Activated T-cell treated with anti-CD3 and anti-CD28 coated beads, Interleukin-2, amount 50 U/mL, for 4 hours (primary cell): ENCODE measurements at regions not wholly inside any gene's neighbourhood (a gene's known extent, or its start where the extent isn't known, plus 50 kb on each side); places are given as distances from the start of the nearest gene placed in this dataset.

Experiments
- ATAC-seq, 2 donors: fragments of 200-7000 bp; cut with Tn5 transposase; one replicate each; pipeline ENCODE4 v1.10.0; 2021
- DNase-seq: peaks from one replicate; pipeline ENCODE4 v3.0.0-alpha.2; 2020
- H3K27me3 Mint-ChIP-seq: one replicate; pipeline ENCODE4 v1.8.0; 2021; ENCODE audit warnings: low read depth, mixed read lengths
- H3K36me3 Mint-ChIP-seq: one replicate; pipeline ENCODE4 v1.8.0; 2022; ENCODE audit warnings: mixed read lengths; ENCODE audit not compliant: insufficient read depth
- H3K4me1 Mint-ChIP-seq: one replicate; pipeline ENCODE4 v1.8.0; 2021; ENCODE audit warnings: low read depth, mixed read lengths
- H3K4me3 Mint-ChIP-seq: one replicate; pipeline ENCODE4 v1.8.0; 2021; ENCODE audit warnings: mild to moderate bottlenecking, moderate library complexity, mixed read lengths
- H3K9me3 Mint-ChIP-seq: one replicate; pipeline ENCODE4 v1.8.0; 2021; ENCODE audit warnings: mixed read lengths

GRCh38 chr1:187129132-187129531, 300.4 kb downstream of the PLA2G4A start:
- no peak for DNase-seq
- H3K9me3 Mint-ChIP-seq: peaks cover 11% of the 10 kb centered on the region
- no peak for ATAC-seq
- no peaks in the 10 kb centered on the region for H3K27me3 Mint-ChIP-seq
- H3K4me3 Mint-ChIP-seq: no peak overlapping the region
- no peaks in the 10 kb centered on the region for H3K36me3 Mint-ChIP-seq
- H3K4me1 Mint-ChIP-seq: peaks cover 4% of the 10 kb centered on the region

DNA sequence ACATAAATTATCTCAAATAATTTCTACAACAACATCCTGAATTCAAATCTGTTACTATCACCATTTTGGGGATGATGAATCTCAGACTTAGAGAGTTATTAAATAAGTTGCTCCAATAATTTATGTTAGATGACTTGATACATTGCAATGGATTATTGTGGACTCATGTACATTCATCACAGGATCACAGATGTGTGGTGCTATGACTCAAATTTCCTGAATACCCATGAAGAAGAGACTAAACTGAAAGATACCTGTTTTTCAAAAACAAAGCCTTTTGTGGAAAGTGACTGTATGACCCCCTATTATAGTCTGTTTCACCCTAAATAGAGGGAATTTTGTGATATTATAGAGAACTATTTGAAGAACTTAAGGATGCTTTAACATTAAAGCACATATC, 315.0 kb downstream of the PLA2G4A start:
- DNase-seq: no peak
- no peak for ATAC-seq

GRCh38 chr1:187146388-187146787, 317.6 kb downstream of the PLA2G4A start:
- ATAC-seq (no peak), DNase-seq (no peak)
- Mint-ChIP-seq H3K4me3 (no peak overlapping the region), H3K36me3 (no peaks in the 10 kb centered on the region), H3K4me1 (peaks cover 4% of the 10 kb centered on the region), H3K9me3 (peaks cover 35% of the 10 kb centered on the region), H3K27me3 (no peaks in the 10 kb centered on the region)

More for the DNA sequence above, 315.0 kb downstream of the PLA2G4A start:
- H3K4me3 Mint-ChIP-seq: no peak overlapping the region
- H3K27me3 Mint-ChIP-seq: no peaks in the 10 kb centered on the region
- no peaks in the 10 kb centered on the region for H3K36me3 Mint-ChIP-seq
- H3K4me1 Mint-ChIP-seq: peaks cover 4% of the 10 kb centered on the region
- H3K9me3 Mint-ChIP-seq: peaks cover 21% of the 10 kb centered on the region

DNA sequence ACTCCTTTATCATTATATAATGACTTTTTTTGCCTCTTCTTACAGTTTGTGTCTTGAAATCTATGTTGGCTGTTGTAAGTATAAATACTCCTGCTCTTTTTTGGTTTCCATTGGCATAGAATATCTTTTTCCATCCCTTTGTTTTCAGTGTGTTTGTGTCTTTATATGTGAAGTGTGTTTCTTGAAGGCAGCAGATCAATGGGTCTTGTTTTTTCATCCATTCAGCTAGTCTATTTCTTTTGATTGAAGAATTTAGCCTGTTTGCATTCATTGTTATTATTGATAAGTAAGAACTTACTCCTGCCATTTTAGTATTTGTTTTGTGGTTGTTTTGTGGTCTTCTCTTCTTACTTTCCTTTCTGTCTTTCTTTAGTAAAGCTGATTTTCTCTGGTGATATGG, 322.8 kb downstream of the PLA2G4A start:
- no peak for DNase-seq
- no peaks in the 10 kb centered on the region for H3K27me3 Mint-ChIP-seq

GRCh38 chr1:187153047-187153446, 324.3 kb downstream of the PLA2G4A start:
- H3K27me3 Mint-ChIP-seq: no peaks in the 10 kb centered on the region

More for the DNA sequence above, 322.8 kb downstream of the PLA2G4A start:
- Mint-ChIP-seq H3K4me1 (peaks cover 4% of the 10 kb centered on the region), H3K4me3 (no peak overlapping the region), H3K9me3 (peaks cover 48% of the 10 kb centered on the region), H3K36me3 (peaks cover 1% of the 10 kb centered on the region)
- ATAC-seq: no peak

DNA sequence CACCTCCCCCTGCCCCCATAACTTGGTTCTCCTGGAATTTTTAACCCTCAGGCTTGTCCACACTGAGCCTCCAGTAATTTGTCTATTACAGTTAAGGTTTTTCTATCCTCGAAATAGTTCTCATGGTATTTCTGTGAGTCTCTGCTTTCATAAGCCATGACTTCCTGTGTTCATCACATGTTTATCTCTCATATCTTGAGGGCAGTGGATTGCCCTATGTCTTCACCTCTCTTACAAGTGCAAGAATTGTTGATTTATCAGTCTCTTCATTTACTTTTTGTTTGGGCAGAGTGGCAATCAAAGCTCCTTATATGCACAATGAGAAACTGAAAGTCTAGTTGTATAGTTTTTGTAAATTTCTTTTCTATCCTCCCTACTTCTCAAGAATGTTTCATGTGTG, 328.4 kb downstream of the PLA2G4A start:
- H3K9me3 Mint-ChIP-seq: peaks cover 10% of the 10 kb centered on the region
- ATAC-seq (no peak), DNase-seq (no peak)
- H3K4me3 Mint-ChIP-seq: no peak overlapping the region
- peaks cover 7% of the 10 kb centered on the region for H3K4me1 Mint-ChIP-seq
- H3K27me3 Mint-ChIP-seq: no peaks in the 10 kb centered on the region
- no peaks in the 10 kb centered on the region for H3K36me3 Mint-ChIP-seq

More at GRCh38 chr1:187153047-187153446, 324.3 kb downstream of the PLA2G4A start:
- peaks cover 1% of the 10 kb centered on the region for H3K36me3 Mint-ChIP-seq
- H3K4me3 Mint-ChIP-seq: no peak overlapping the region
- H3K4me1 Mint-ChIP-seq: peaks cover 9% of the 10 kb centered on the region
- H3K9me3 Mint-ChIP-seq: peaks cover 39% of the 10 kb centered on the region
- no peak for DNase-seq
- no peak for ATAC-seq

GRCh38 chr1:187157552-187157951, 328.8 kb downstream of the PLA2G4A start:
- no peak overlapping the region for H3K4me3 Mint-ChIP-seq
- DNase-seq: no peak
- peaks cover 7% of the 10 kb centered on the region for H3K4me1 Mint-ChIP-seq
- ATAC-seq: no peak
- H3K27me3 Mint-ChIP-seq: no peaks in the 10 kb centered on the region
- peaks cover 7% of the 10 kb centered on the region for H3K9me3 Mint-ChIP-seq
- H3K36me3 Mint-ChIP-seq: no peaks in the 10 kb centered on the region

DNA sequence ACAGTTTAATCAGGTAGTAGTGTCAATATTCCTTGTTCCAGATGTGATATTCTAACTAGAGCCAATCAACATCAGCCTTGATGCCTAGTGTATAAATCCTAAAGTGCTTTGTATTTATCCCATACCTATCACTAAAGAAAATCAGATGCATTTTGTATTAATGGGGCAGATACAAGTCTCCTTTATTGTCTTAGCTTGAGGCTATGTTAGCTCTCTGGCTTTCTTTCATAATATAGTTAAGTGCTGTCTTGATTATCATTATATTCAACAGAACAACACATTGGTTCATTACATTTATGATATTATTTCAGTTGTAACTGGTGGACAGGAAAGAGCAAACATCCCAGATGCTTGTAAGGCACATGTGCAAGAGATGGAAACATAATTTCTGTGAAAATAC, 338.8 kb downstream of the PLA2G4A start:
- no peak for ATAC-seq
- DNase-seq: no peak
- Mint-ChIP-seq H3K27me3 (no peaks in the 10 kb centered on the region), H3K9me3 (peaks cover 31% of the 10 kb centered on the region), H3K4me3 (no peak overlapping the region), H3K36me3 (no peaks in the 10 kb centered on the region), H3K4me1 (no peaks in the 10 kb centered on the region)

GRCh38 chr1:187168297-187168696, 339.5 kb downstream of the PLA2G4A start:
- DNase-seq: no peak

GRCh38 chr1:187185389-187185788, 356.6 kb downstream of the PLA2G4A start:
- DNase-seq (no peak), ATAC-seq (no peak)
- Mint-ChIP-seq H3K4me3 (no peak overlapping the region), H3K36me3 (no peaks in the 10 kb centered on the region), H3K27me3 (no peaks in the 10 kb centered on the region), H3K9me3 (peaks cover 33% of the 10 kb centered on the region), H3K4me1 (no peaks in the 10 kb centered on the region)

More at GRCh38 chr1:187168297-187168696, 339.5 kb downstream of the PLA2G4A start:
- no peaks in the 10 kb centered on the region for H3K36me3 Mint-ChIP-seq
- ATAC-seq: no peak
- H3K4me3 Mint-ChIP-seq: no peak overlapping the region
- no peaks in the 10 kb centered on the region for H3K4me1 Mint-ChIP-seq
- H3K9me3 Mint-ChIP-seq: peaks cover 31% of the 10 kb centered on the region
- H3K27me3 Mint-ChIP-seq: no peaks in the 10 kb centered on the region

DNA sequence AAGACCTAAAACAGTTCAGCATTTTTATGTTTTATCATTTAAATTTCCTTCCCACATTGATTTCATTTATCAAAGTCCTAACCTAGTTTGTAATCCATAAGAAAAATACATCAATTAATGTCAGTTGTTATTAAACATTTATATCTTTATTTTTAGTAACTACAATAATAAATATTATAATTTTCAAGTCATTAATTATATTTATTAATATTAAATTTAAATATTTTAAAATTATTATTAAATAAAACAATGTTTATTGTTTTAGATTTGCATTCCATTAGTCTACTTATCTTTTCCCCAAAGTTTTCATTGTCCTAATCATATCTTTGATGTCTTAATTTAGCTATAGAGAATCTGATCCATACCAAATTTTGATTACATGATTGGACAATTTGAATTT, 368.9 kb downstream of the PLA2G4A start:
- Mint-ChIP-seq H3K4me3 (no peak overlapping the region), H3K4me1 (no peaks in the 10 kb centered on the region), H3K36me3 (no peaks in the 10 kb centered on the region), H3K9me3 (no peaks in the 10 kb centered on the region), H3K27me3 (no peaks in the 10 kb centered on the region)
- ATAC-seq (no peak), DNase-seq (no peak)

DNA sequence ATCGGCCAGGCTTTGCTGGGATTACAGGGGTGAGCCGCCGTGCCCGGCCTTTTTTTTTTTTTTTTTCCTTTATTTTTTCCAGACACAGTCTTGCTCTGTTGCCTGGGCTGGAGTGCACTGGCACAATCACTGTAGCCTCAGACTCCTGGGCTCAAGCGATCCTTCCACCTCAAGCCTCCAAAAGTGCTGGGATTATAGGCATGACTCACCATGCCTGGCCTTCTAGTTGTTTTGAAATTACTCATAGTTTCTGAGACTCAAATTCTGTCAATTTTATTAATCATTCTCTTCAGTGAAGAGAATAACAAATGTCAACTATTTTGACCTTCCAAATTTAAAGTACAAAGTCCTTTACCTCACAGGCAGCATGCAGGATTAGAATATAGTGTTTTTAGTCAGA, 374.5 kb downstream of the PLA2G4A start:
- peaks cover 16% of the 10 kb centered on the region for H3K9me3 Mint-ChIP-seq
- H3K27me3 Mint-ChIP-seq: no peaks in the 10 kb centered on the region

DNA sequence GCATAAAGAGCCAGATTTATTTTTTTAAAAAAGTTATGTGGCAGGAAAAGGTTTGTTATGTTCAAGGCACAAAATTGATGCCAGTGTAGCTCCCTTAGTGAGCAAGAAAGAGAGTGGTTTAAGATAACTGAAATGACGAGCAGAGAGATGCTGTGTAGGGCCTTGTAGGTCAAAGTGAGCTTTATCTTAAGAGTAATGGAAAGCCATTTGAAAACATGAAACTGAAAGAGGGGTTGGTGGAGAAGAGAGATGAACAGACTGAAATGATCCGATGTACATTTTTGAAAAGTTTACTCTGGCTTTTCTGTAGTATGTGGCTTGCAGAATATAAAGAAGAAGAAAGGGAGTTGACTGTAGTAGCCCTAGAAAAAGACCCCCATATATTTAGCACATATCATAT, 383.6 kb downstream of the PLA2G4A start:
- H3K4me3 Mint-ChIP-seq: no peak overlapping the region
- no peaks in the 10 kb centered on the region for H3K36me3 Mint-ChIP-seq
- DNase-seq: no peak

More for the DNA sequence above, 374.5 kb downstream of the PLA2G4A start:
- H3K4me3 Mint-ChIP-seq: no peak overlapping the region
- ATAC-seq: no peak
- H3K36me3 Mint-ChIP-seq: no peaks in the 10 kb centered on the region
- DNase-seq: no peak
- H3K4me1 Mint-ChIP-seq: no peaks in the 10 kb centered on the region

DNA sequence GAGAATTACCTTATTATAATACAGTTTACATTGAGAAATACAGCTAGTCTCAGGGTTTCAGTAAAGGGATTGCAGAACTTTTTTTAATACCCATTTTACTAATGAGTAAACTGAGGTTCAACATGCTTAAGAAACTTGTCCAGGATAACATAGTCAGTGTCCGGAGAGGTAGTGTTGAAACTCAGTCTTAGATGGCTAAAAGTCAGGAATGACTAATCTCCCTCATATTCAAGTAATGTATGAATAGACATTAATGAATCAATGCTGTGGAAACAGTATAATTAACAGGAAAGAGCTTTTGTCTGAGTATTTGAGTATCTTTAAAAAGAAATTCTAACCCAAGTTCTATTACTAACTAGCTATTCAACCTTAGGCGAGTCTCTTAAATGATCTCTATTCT, 397.6 kb downstream of the PLA2G4A start:
- Mint-ChIP-seq H3K9me3 (no peaks in the 10 kb centered on the region), H3K4me1 (no peaks in the 10 kb centered on the region), H3K27me3 (no peaks in the 10 kb centered on the region), H3K36me3 (no peaks in the 10 kb centered on the region), H3K4me3 (no peak overlapping the region)
- no peak for ATAC-seq
- no peak for DNase-seq

More for the DNA sequence above, 383.6 kb downstream of the PLA2G4A start:
- Mint-ChIP-seq H3K4me1 (no peaks in the 10 kb centered on the region), H3K27me3 (no peaks in the 10 kb centered on the region), H3K9me3 (peaks cover 13% of the 10 kb centered on the region)
- ATAC-seq: no peak

DNA sequence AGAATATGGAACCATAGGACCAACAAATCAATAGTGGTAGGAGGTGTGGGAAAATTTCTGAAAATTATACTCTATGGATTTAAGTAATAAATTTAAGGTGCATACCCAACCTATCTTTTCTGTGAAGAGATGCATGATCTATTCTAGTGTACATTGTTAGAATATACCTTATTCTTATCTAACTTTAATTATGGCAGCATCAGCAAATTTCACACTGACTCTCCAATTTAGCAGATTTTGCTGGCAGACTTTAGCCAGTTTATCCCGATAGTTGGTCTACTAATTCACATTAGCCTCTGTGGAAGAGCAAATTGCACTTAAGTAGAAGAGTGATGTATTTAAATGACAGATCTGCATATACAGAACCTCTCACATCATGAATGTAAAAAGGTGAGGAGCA, 400.0 kb downstream of the PLA2G4A start:
- Mint-ChIP-seq H3K4me3 (no peak overlapping the region), H3K36me3 (no peaks in the 10 kb centered on the region), H3K9me3 (peaks cover 4% of the 10 kb centered on the region), H3K27me3 (no peaks in the 10 kb centered on the region), H3K4me1 (no peaks in the 10 kb centered on the region)
- DNase-seq: no peak
- ATAC-seq: no peak

DNA sequence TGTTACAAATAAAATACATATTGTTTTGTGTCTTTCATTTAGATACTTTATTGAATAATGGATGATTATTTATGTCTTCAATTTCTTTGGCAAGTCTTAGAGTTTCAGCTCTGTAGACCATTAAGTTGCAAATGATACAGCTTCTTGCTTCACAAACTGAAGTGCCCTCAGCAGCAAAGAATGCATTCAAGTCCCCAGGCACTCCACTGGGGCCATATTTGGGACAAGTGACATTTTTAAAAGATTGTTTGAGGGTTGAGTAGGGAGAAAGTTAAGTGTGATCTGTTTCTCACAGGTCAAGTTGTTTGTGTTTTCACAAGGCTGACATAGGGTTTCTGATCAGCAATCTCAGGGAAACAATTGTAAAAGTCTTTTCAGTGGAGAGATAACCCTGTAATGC, 400.7 kb downstream of the PLA2G4A start:
- H3K9me3 Mint-ChIP-seq: peaks cover 4% of the 10 kb centered on the region
- H3K4me1 Mint-ChIP-seq: no peaks in the 10 kb centered on the region
- DNase-seq (no peak), ATAC-seq (no peak)
- H3K27me3 Mint-ChIP-seq: no peaks in the 10 kb centered on the region
- no peak overlapping the region for H3K4me3 Mint-ChIP-seq
- no peaks in the 10 kb centered on the region for H3K36me3 Mint-ChIP-seq
